H1 (cell line): ENCODE measurements at regions not wholly inside any gene's neighbourhood (a gene's known extent, or its start where the extent isn't known, plus 50 kb on each side); places are given as distances from the start of the nearest gene placed in this dataset.

Source experiments
- CHD2 ChIP-seq: IDR thresholded peaks from 2 replicates; pipeline ENCODE4 v1.6.1; 2012; ENCODE audit warnings: low read length, improper control_type of control experiment
- EZH2 ChIP-seq: fragments of 200-600 bp; sonication (generic); IDR thresholded peaks from 2 replicates; pipeline ENCODE4 v1.7.1; 2012; ENCODE audit warnings: low read depth, mild to moderate bottlenecking, moderate library complexity, low read length, inconsistent platforms; ENCODE audit not compliant: severe bottlenecking
- GTF2F1 ChIP-seq: IDR thresholded peaks from 2 replicates; pipeline ENCODE4 v1.6.1; 2012; ENCODE audit warnings: low read depth, low read length, improper control_type of control experiment, borderline replicate concordance
- HDAC6 ChIP-seq: IDR thresholded peaks from one replicate; pipeline ENCODE4 v1.7.1; 2012; ENCODE audit warnings: low read depth, mild to moderate bottlenecking, inconsistent platforms, low read length, moderate library complexity
- JUN ChIP-seq: IDR thresholded peaks from 2 replicates; pipeline ENCODE4 v1.6.1; 2011; ENCODE audit warnings: low read depth, mild to moderate bottlenecking, improper control_type of control experiment, low read length
- JUND ChIP-seq: IDR thresholded peaks from 2 replicates; pipeline ENCODE4 v1.6.1; 2011; ENCODE audit warnings: mild to moderate bottlenecking, improper control_type of control experiment, low read length
- RBBP5 ChIP-seq: IDR thresholded peaks from 2 replicates; pipeline ENCODE4 v1.7.1; 2012; ENCODE audit warnings: low read depth, mild to moderate bottlenecking, inconsistent platforms, low read length, moderate library complexity, borderline replicate concordance
- TAF1 ChIP-seq: IDR thresholded peaks from 2 replicates; pipeline ENCODE4 v1.6.1; 2011; ENCODE audit warnings: mild to moderate bottlenecking, low read depth, low read length
- TAF7 ChIP-seq: optimal IDR thresholded peaks from 2 replicates; pipeline ENCODE3; 2011; ENCODE audit warnings: low read depth, mild to moderate bottlenecking, inconsistent platforms, low read length, moderate library complexity, borderline replicate concordance
- TCF12 ChIP-seq: IDR thresholded peaks from 2 replicates; pipeline ENCODE4 v1.6.1; 2011; ENCODE audit warnings: low read depth, mild to moderate bottlenecking, low read length
- TF ChIP-seq, protein P1 (sequence below), 3 experiments: IDR thresholded peaks; 1 replicate in 2 of 3; 2 replicates in 1 of 3; pipeline versions ENCODE4 v1.5.1 to v1.6.1; 2011; ENCODE audit warnings: low read length in 3 of 3, mild to moderate bottlenecking in 3 of 3, inconsistent platforms in 2 of 3, low read depth in 1 of 3, moderate library complexity in 1 of 3; ENCODE audit not compliant: insufficient read depth in 1 of 3; ENCODE audit errors: control extremely low read depth in 1 of 3

DNA sequence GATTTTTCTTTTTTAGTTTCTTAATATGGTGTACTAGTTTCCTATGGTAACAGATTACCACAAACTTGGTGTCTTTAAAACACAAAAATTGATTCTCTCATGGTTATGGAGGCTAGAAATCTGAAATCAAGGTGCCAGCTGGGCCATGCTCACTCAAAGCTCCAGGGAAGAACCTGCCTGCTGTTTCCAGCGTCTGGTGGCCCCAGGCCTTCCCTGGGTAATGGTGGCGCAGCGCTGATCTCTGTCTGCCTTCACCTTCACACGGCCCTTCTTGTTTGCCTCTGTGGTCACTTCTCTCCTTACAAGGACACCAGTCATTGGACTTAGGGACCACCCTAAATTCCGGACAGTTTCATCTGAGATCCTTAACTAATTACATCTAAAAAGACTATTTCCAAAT is 70.5 kb upstream of the GFPT2 start:
- TF ChIP-seq TAF1 (no peak), JUND (no peak), EZH2 (no peak), TAF7 (no peak), TCF12 (no peak), GTF2F1 (no peak), CHD2 (no peak), JUN (no peak), HDAC6 (no peak), RBBP5 (no peak)
- TF ChIP-seq, protein P1, sequence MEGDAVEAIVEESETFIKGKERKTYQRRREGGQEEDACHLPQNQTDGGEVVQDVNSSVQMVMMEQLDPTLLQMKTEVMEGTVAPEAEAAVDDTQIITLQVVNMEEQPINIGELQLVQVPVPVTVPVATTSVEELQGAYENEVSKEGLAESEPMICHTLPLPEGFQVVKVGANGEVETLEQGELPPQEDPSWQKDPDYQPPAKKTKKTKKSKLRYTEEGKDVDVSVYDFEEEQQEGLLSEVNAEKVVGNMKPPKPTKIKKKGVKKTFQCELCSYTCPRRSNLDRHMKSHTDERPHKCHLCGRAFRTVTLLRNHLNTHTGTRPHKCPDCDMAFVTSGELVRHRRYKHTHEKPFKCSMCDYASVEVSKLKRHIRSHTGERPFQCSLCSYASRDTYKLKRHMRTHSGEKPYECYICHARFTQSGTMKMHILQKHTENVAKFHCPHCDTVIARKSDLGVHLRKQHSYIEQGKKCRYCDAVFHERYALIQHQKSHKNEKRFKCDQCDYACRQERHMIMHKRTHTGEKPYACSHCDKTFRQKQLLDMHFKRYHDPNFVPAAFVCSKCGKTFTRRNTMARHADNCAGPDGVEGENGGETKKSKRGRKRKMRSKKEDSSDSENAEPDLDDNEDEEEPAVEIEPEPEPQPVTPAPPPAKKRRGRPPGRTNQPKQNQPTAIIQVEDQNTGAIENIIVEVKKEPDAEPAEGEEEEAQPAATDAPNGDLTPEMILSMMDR (IDR thresholded peaks at IDR 0.05; ENCODE audit: control extremely low read depth in 1 of 3, insufficient read depth in 1 of 3, low read depth in 1 of 3, low read length in 3 of 3): no peak
